MCF 10A (cell line): ENCODE measurements at regions not wholly inside any gene's neighbourhood (a gene's known extent, or its start where the extent isn't known, plus 50 kb on each side); places are given as distances from the start of the nearest gene placed in this dataset.

Experiments used
- BruUV-seq: library from RNA; stranded (reverse); fragments of 400-500 nt; replicated peaks from 2 replicates; lab custom pipeline; 2021; lab: Mats Ljungman, UMichigan
- CTCF ChIA-PET: fragments of 300-600 bp; sonication (Branson Sonifier 250); formaldehyde crosslinking; extraction: SDS; loops from one replicate; lab custom pipeline; 2021; ENCODE audit warnings: antibody characterized with exemption, inconsistent platforms; lab: Yijun Ruan, JAX
- POLR2A ChIA-PET: fragments of 300-600, 350-650 bp; sonication (Branson Sonifier 250); formaldehyde crosslinking; extraction: SDS; loops from one replicate; lab custom pipeline; 2020; ENCODE audit warnings: antibody characterized with exemption, inconsistent platforms; lab: Yijun Ruan, JAX
- DNase-seq: peaks from one replicate; pipeline ENCODE4 v3.0.0-alpha.2; 2018; ENCODE audit not compliant: unreplicated experiment
- H3K27ac Mint-ChIP-seq: one replicate; pipeline ENCODE4 v1.8.0; 2022; ENCODE audit warnings: mild to moderate bottlenecking, low read depth, mixed read lengths; ENCODE audit not compliant: unreplicated experiment
- H3K27me3 Mint-ChIP-seq: one replicate; pipeline ENCODE4 v1.8.0; 2022; ENCODE audit warnings: mixed read lengths; ENCODE audit not compliant: insufficient read depth, unreplicated experiment
- H3K36me3 Mint-ChIP-seq: one replicate; pipeline ENCODE4 v1.8.0; 2022; ENCODE audit warnings: mild to moderate bottlenecking, moderate library complexity, mixed read lengths; ENCODE audit not compliant: insufficient read depth, unreplicated experiment
- H3K4me1 Mint-ChIP-seq: one replicate; pipeline ENCODE4 v1.8.0; 2022; ENCODE audit warnings: mixed read lengths; ENCODE audit not compliant: insufficient read depth, unreplicated experiment
- H3K4me3 Mint-ChIP-seq: one replicate; pipeline ENCODE4 v1.8.0; 2022; ENCODE audit warnings: mild to moderate bottlenecking, moderate library complexity, mixed read lengths; ENCODE audit not compliant: unreplicated experiment
- H3K9me3 Mint-ChIP-seq: one replicate; pipeline ENCODE4 v1.8.0; 2022; ENCODE audit warnings: mixed read lengths; ENCODE audit not compliant: unreplicated experiment
- intact Hi-C: fragments of 100-400 bp; cut with micrococcal nuclease; formaldehyde crosslinking; loops from 2 replicates; pipeline ENCODE4 v1.14.1; 2022
- TF ChIP-seq, protein P1 (sequence below): fragments of 200-600 bp; IDR thresholded peaks from one replicate; pipeline ENCODE4 v1.8.0; 2022; ENCODE audit warnings: antibody characterized with exemption, mild to moderate bottlenecking; ENCODE audit not compliant: unreplicated experiment

- Mint-ChIP-seq H3K27me3 (peaks cover 33% of the 10 kb centered on the region), H3K27ac (no peak overlapping the region), H3K4me3 (no peak overlapping the region), H3K4me1 (no peaks in the 10 kb centered on the region), H3K36me3 (no peaks in the 10 kb centered on the region), H3K9me3 (no peaks in the 10 kb centered on the region)
- CTCF ChIA-PET, result interaction anchor here (0.6 kb wide), 1 partner anchor 29 kb away, joined by 3 read pairs; no protein-coding TSS in a partner anchor
- intact Hi-C loops, result no loop called here
- TF ChIP-seq, protein P1, sequence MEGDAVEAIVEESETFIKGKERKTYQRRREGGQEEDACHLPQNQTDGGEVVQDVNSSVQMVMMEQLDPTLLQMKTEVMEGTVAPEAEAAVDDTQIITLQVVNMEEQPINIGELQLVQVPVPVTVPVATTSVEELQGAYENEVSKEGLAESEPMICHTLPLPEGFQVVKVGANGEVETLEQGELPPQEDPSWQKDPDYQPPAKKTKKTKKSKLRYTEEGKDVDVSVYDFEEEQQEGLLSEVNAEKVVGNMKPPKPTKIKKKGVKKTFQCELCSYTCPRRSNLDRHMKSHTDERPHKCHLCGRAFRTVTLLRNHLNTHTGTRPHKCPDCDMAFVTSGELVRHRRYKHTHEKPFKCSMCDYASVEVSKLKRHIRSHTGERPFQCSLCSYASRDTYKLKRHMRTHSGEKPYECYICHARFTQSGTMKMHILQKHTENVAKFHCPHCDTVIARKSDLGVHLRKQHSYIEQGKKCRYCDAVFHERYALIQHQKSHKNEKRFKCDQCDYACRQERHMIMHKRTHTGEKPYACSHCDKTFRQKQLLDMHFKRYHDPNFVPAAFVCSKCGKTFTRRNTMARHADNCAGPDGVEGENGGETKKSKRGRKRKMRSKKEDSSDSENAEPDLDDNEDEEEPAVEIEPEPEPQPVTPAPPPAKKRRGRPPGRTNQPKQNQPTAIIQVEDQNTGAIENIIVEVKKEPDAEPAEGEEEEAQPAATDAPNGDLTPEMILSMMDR, result no peak
- POLR2A ChIA-PET, result no interaction called here
- BruUV-seq, result no TSS peak
- DNase-seq, result no peak
Observed at GRCh38 chr14:97280526-97280925, 483.3 kb downstream of the VRK1 start.

DNA sequence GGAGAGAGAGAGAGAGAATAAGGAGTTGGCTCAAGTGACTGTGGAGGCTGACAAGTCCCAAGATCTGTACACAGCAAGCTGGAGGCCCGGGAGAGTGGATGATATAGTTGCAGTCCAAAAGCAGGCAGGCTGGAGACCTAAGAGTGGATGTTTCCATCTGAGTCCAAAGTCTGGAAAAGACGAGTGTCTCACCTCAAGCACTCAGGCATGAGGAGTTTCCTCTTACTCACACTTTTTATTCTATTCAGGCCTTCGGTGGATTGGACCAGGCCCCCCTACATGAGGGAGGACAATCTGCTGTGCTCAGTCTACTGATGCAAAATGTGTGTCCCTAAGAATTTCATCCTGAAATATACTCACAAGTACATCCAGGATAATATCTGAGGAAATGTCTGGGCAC lies 484.6 kb downstream of the VRK1 start:
- Mint-ChIP-seq H3K9me3 (no peaks in the 10 kb centered on the region), H3K27me3 (peaks cover 33% of the 10 kb centered on the region), H3K36me3 (no peaks in the 10 kb centered on the region), H3K4me1 (no peaks in the 10 kb centered on the region), H3K27ac (no peak overlapping the region), H3K4me3 (no peak overlapping the region)
- DNase-seq, result no peak
- intact Hi-C loops, result no loop called here
- ChIA-PET POLR2A (no interaction called here), CTCF (no interaction called here)
- BruUV-seq, result no TSS peak
- TF ChIP-seq, protein P1, result no peak

DNA sequence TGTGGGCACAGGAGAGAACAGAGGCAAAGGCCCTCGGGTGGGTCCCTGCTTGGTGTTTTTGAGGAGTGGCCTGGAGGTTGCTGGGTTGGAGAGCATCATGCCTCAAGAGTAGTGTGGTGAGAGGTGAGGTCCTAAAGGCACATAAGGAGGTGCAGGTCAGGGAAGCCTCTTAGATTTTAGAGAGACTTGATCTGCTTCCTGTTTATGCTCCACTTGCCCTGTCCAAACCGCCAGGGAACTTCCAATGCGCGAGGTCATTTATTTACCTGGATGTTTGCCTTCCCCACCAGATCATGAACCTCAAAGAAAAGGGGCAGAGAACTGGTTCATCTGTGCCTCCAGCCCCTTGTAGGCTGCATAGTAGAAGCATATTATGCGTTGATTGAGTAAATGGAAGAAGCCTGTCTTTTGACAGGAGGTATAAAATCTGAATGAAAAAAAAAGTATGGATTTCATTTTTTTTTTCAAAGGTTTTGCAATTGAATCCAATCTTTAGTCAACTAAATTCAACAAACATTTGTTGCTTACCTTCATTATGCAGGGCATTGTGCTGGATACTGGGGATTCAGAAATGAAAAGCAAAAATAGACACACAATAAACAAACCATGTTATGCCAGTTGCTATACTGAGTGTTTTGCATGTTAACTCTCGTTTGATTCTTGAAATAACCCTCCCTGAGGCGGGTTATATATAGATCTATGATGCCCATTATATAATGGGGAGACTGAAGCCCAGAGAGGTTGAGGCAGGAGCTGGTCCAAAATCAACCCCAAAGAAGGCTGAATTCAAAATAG lies 485.2 kb downstream of the VRK1 start:
- intact Hi-C loops, result no loop called here
- Mint-ChIP-seq H3K4me1 (no peaks in the 10 kb centered on the region), H3K27ac (no peak overlapping the region), H3K9me3 (no peaks in the 10 kb centered on the region), H3K27me3 (peaks cover 33% of the 10 kb centered on the region), H3K36me3 (no peaks in the 10 kb centered on the region), H3K4me3 (no peak overlapping the region)
- POLR2A ChIA-PET, result interaction anchor here (0.7 kb wide), 1 partner anchor 8 kb away, joined by 5 read pairs; no protein-coding TSS in a partner anchor
- CTCF ChIA-PET, result no interaction called here
- TF ChIP-seq, protein P1, result no peak
- no peak for DNase-seq
- BruUV-seq, result no TSS peak

DNA sequence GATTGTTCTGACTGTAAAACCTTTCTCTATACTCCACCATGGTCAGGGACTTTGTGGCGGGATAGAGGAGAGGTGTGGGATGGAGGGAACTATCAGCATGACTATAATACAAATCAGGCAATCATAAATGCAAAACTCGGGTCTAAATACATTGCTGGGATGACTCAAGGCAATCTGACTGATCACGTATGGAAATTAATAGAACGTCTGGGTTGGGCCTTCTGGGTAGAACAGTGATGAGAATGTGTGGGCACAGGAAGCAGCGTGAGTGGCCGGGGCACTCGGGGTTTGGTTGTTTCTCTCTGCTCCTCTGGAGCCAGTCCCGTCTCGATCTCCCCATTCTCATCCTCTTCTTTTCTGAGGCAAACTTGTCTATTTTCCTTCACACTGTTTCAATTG lies 485.8 kb downstream of the VRK1 start:
- CTCF ChIA-PET, result no interaction called here
- BruUV-seq, result no TSS peak
- intact Hi-C loops, result no loop called here
- TF ChIP-seq, protein P1, result no peak
- no peak overlapping the region for H3K27ac Mint-ChIP-seq
- no peak overlapping the region for H3K4me3 Mint-ChIP-seq
- no peak for DNase-seq
- H3K27me3 Mint-ChIP-seq, result peaks cover 37% of the 10 kb centered on the region
- H3K36me3 Mint-ChIP-seq, result no peaks in the 10 kb centered on the region
- POLR2A ChIA-PET, result interaction anchor here (0.7 kb wide), 2 partner anchors 9 to 317 kb away, joined by 3 to 5 read pairs; no protein-coding TSS in a partner anchor
- H3K4me1 Mint-ChIP-seq, result no peaks in the 10 kb centered on the region
- H3K9me3 Mint-ChIP-seq, result peaks cover 3% of the 10 kb centered on the region
